ENCODE measurements at regions not wholly inside any gene's neighbourhood (a gene's known extent, or its start where the extent isn't known, plus 50 kb on each side); places are given as distances from the start of the nearest gene placed in this dataset.

- no peak for TF ChIP-seq CTCF (IDR thresholded peaks at IDR 0.05; ENCODE audit: low read depth, low read length, poor library complexity, severe bottlenecking)
- no peak for TF ChIP-seq EZH2phosphoT487 (IDR thresholded peaks at IDR 0.05; ENCODE audit: borderline replicate concordance, low read length)
Measured at GRCh38 chr1:194929357-194929756, 1678.9 kb downstream of the KCNT2 start.
